ENCODE measurements at regions not wholly inside any gene's neighbourhood (a gene's known extent, or its start where the extent isn't known, plus 50 kb on each side); places are given as distances from the start of the nearest gene placed in this dataset.

- Histone ChIP-seq H3K79me2 (ENCODE audit: control insufficient read depth, insufficient read depth, low read length, poor library complexity) (no peaks in the 10 kb centered on the region), H3K27ac (ENCODE audit: low read depth, low read length) (no peak overlapping the region), H3K27me3 (ENCODE audit: insufficient read depth, low read length) (no peaks in the 10 kb centered on the region), H3K23ac (ENCODE audit: low read length) (no peak overlapping the region), H3K14ac (ENCODE audit: low read length) (no peak overlapping the region), H4K12ac (ENCODE audit: low read depth, low read length) (no peak overlapping the region), H3K36me3 (ENCODE audit: control insufficient read depth in 1 of 2, insufficient read depth in 2 of 2, low read length in 2 of 2) (no peaks in the 10 kb centered on the region), H3K4me1 (ENCODE audit: control insufficient read depth in 1 of 2, insufficient read depth in 2 of 2, low read length in 2 of 2) (peaks cover 0 to 2% of the 10 kb centered on the region in 2 experiments), H2AK5ac (ENCODE audit: low read length) (no peak overlapping the region), H3K18ac (ENCODE audit: low read length) (no peak overlapping the region), H3K4me3 (ENCODE audit: low read depth, low read length) (no peak overlapping the region), H2BK12ac (ENCODE audit: low read length) (no peak overlapping the region), H2BK5ac (ENCODE audit: low read depth, low read length, poor library complexity) (no peak overlapping the region), H3K9me3 (ENCODE audit: insufficient read depth, low read depth, low read length) (no peaks in the 10 kb centered on the region), H2AFZ (ENCODE audit: insufficient read depth, low read length, poor library complexity) (no peak overlapping the region), H4K91ac (ENCODE audit: low read depth, low read length) (no peak overlapping the region), H2BK120ac (ENCODE audit: insufficient read depth, low read length, poor library complexity) (no peak overlapping the region), H3K79me1 (ENCODE audit: low read length) (no peaks in the 10 kb centered on the region), H3K4ac (ENCODE audit: low read depth, low read length) (no peak overlapping the region), H3K9ac (ENCODE audit: low read length) (no peak overlapping the region), H4K8ac (ENCODE audit: low read depth, low read length) (no peak overlapping the region), H3K4me2 (ENCODE audit: low read length) (no peak overlapping the region)
- DNase-seq = no peak
- WGBS (ENCODE audit: extremely low coverage, insufficient coverage, insufficient read length) = no CpG with 5 or more reads among the region's 3 CpGs
These were observed 600.6 kb downstream of the BUD13 start for GRCh38 chr11:116172156-116172555.

GRCh38 chr11:116171271-116172140 lies 601.3 kb downstream of the BUD13 start:
- Histone ChIP-seq H3K79me1 (ENCODE audit: low read length) (no peaks in the 10 kb centered on the region), H3K14ac (ENCODE audit: low read length) (no peak overlapping the region), H2BK120ac (ENCODE audit: insufficient read depth, low read length, poor library complexity) (no peak overlapping the region), H4K12ac (ENCODE audit: low read depth, low read length) (no peak overlapping the region), H3K4ac (ENCODE audit: low read depth, low read length) (no peak overlapping the region), H3K79me2 (ENCODE audit: control insufficient read depth, insufficient read depth, low read length, poor library complexity) (no peaks in the 10 kb centered on the region), H3K4me3 (ENCODE audit: low read depth, low read length) (no peak overlapping the region), H2BK12ac (ENCODE audit: low read length) (no peak overlapping the region), H3K23ac (ENCODE audit: low read length) (no peak overlapping the region), H4K91ac (ENCODE audit: low read depth, low read length) (no peak overlapping the region), H3K4me1 (ENCODE audit: control insufficient read depth in 1 of 2, insufficient read depth in 2 of 2, low read length in 2 of 2) (peaks cover 0 to 2% of the 10 kb centered on the region in 2 experiments), H3K9me3 (ENCODE audit: insufficient read depth, low read depth, low read length) (no peaks in the 10 kb centered on the region), H3K36me3 (ENCODE audit: control insufficient read depth in 1 of 2, insufficient read depth in 2 of 2, low read length in 2 of 2) (no peaks in the 10 kb centered on the region), H2BK5ac (ENCODE audit: low read depth, low read length, poor library complexity) (no peak overlapping the region), H3K18ac (ENCODE audit: low read length) (no peak overlapping the region), H3K27me3 (ENCODE audit: insufficient read depth, low read length) (no peaks in the 10 kb centered on the region), H2AFZ (ENCODE audit: insufficient read depth, low read length, poor library complexity) (no peak overlapping the region), H4K8ac (ENCODE audit: low read depth, low read length) (no peak overlapping the region), H3K27ac (ENCODE audit: low read depth, low read length) (no peak overlapping the region), H3K9ac (ENCODE audit: low read length) (no peak overlapping the region), H2AK5ac (ENCODE audit: low read length) (no peak overlapping the region), H3K4me2 (ENCODE audit: low read length) (no peak overlapping the region)
- no CpG with 5 or more reads among the region's 10 CpGs for WGBS (ENCODE audit: extremely low coverage, insufficient coverage, insufficient read length)
- no peak for DNase-seq

- WGBS (ENCODE audit: extremely low coverage, insufficient coverage, insufficient read length) = no CpG with 5 or more reads among the region's 8 CpGs
- peaks cover 0 to 2% of the 10 kb centered on the region in 2 experiments for H3K4me1 ChIP-seq (ENCODE audit: control insufficient read depth in 1 of 2, insufficient read depth in 2 of 2, low read length in 2 of 2)
- DNase-seq = no peak
- H3K18ac ChIP-seq (ENCODE audit: low read length) = no peak overlapping the region
- no peak overlapping the region for H4K8ac ChIP-seq (ENCODE audit: low read depth, low read length)
- no peak overlapping the region for H3K9ac ChIP-seq (ENCODE audit: low read length)
- no peak overlapping the region for H3K23ac ChIP-seq (ENCODE audit: low read length)
- no peak overlapping the region for H3K4ac ChIP-seq (ENCODE audit: low read depth, low read length)
- H3K79me1 ChIP-seq (ENCODE audit: low read length) = no peaks in the 10 kb centered on the region
- no peaks in the 10 kb centered on the region for H3K36me3 ChIP-seq (ENCODE audit: control insufficient read depth in 1 of 2, insufficient read depth in 2 of 2, low read length in 2 of 2)
- H4K12ac ChIP-seq (ENCODE audit: low read depth, low read length) = no peak overlapping the region
- no peak overlapping the region for H4K91ac ChIP-seq (ENCODE audit: low read depth, low read length)
- no peaks in the 10 kb centered on the region for H3K9me3 ChIP-seq (ENCODE audit: insufficient read depth, low read depth, low read length)
- no peak overlapping the region for H3K27ac ChIP-seq (ENCODE audit: low read depth, low read length)
- H3K14ac ChIP-seq (ENCODE audit: low read length) = no peak overlapping the region
- no peak overlapping the region for H3K4me3 ChIP-seq (ENCODE audit: low read depth, low read length)
- H2BK5ac ChIP-seq (ENCODE audit: low read depth, low read length, poor library complexity) = no peak overlapping the region
- H2AFZ ChIP-seq (ENCODE audit: insufficient read depth, low read length, poor library complexity) = no peak overlapping the region
- H2BK12ac ChIP-seq (ENCODE audit: low read length) = no peak overlapping the region
- H3K4me2 ChIP-seq (ENCODE audit: low read length) = no peak overlapping the region
- H2BK120ac ChIP-seq (ENCODE audit: insufficient read depth, low read length, poor library complexity) = no peak overlapping the region
- no peaks in the 10 kb centered on the region for H3K27me3 ChIP-seq (ENCODE audit: insufficient read depth, low read length)
- H2AK5ac ChIP-seq (ENCODE audit: low read length) = no peak overlapping the region
- no peaks in the 10 kb centered on the region for H3K79me2 ChIP-seq (ENCODE audit: control insufficient read depth, insufficient read depth, low read length, poor library complexity)
These were observed 602.2 kb downstream of the BUD13 start for GRCh38 chr11:116170526-116171120.

DNA sequence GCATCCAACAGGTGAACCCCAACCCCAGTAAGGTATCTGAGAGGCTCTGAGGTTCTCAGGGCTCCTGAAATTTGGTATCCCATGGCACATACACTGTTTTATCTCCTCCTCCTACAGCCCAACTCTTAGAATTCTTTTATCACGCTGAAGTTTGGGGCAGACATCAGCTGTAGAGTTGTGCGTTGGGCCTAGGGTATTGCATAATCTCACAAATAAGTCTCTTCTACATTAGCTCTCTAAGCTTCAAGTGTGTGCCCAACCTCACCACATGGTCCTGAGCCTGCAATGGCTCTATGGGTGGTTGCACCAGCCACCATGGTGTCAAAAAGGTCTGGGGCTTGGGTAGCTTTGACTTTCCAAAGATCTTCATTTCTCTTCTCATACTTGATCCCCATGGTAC lies 603.0 kb downstream of the BUD13 start:
- no peaks in the 10 kb centered on the region for H3K36me3 ChIP-seq (ENCODE audit: control insufficient read depth in 1 of 2, insufficient read depth in 2 of 2, low read length in 2 of 2)
- no peak overlapping the region for H2BK5ac ChIP-seq (ENCODE audit: low read depth, low read length, poor library complexity)
- no peak overlapping the region for H4K91ac ChIP-seq (ENCODE audit: low read depth, low read length)
- no peak overlapping the region for H3K9ac ChIP-seq (ENCODE audit: low read length)
- no peak overlapping the region for H3K4me3 ChIP-seq (ENCODE audit: low read depth, low read length)
- no peak overlapping the region for H3K18ac ChIP-seq (ENCODE audit: low read length)
- no peak overlapping the region for H2AK5ac ChIP-seq (ENCODE audit: low read length)
- no peak overlapping the region for H3K27ac ChIP-seq (ENCODE audit: low read depth, low read length)
- no peaks in the 10 kb centered on the region for H3K9me3 ChIP-seq (ENCODE audit: insufficient read depth, low read depth, low read length)
- no peaks in the 10 kb centered on the region for H3K79me1 ChIP-seq (ENCODE audit: low read length)
- H2AFZ ChIP-seq (ENCODE audit: insufficient read depth, low read length, poor library complexity) = no peak overlapping the region
- H3K79me2 ChIP-seq (ENCODE audit: control insufficient read depth, insufficient read depth, low read length, poor library complexity) = no peaks in the 10 kb centered on the region
- no peak overlapping the region for H3K14ac ChIP-seq (ENCODE audit: low read length)
- no CpG with 5 or more reads among the region's 2 CpGs for WGBS (ENCODE audit: extremely low coverage, insufficient coverage, insufficient read length)
- H2BK12ac ChIP-seq (ENCODE audit: low read length) = no peak overlapping the region
- no peak overlapping the region for H2BK120ac ChIP-seq (ENCODE audit: insufficient read depth, low read length, poor library complexity)
- H4K8ac ChIP-seq (ENCODE audit: low read depth, low read length) = no peak overlapping the region
- H3K23ac ChIP-seq (ENCODE audit: low read length) = no peak overlapping the region
- no peaks in the 10 kb centered on the region for H3K27me3 ChIP-seq (ENCODE audit: insufficient read depth, low read length)
- no peak overlapping the region for H4K12ac ChIP-seq (ENCODE audit: low read depth, low read length)
- H3K4me1 ChIP-seq (ENCODE audit: control insufficient read depth in 1 of 2, insufficient read depth in 2 of 2, low read length in 2 of 2) = peaks cover 0 to 2% of the 10 kb centered on the region in 2 experiments
- H3K4ac ChIP-seq (ENCODE audit: low read depth, low read length) = no peak overlapping the region
- no peak for DNase-seq
- H3K4me2 ChIP-seq (ENCODE audit: low read length) = no peak overlapping the region

Measured in trophoblast cell (in vitro differentiated cells and primary cell).